ENCODE measurements at regions not wholly inside any gene's neighbourhood (a gene's known extent, or its start where the extent isn't known, plus 50 kb on each side); places are given as distances from the start of the nearest gene placed in this dataset.

DNA sequence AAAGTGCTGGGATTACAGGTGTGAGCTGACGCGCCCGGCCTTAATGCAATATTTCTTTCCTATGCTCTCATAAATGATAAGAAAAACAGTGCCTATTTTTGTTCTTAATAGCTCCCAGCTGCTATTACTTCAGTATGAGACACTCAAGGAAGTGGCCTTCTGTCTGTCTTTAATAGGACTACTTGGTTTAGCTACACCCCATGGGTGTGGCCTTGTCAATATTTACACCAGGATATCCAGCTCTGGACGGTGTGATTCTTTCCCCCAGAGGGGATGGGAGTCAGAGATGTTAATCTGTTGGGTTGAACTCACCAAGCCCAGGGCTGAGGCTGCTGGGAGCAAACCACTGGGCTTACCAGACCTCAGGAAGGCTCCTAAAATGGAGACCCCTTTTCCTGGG is 134.2 kb downstream of the CEP57L1 start:
- H3K36me3 Mint-ChIP-seq (ENCODE audit: low read depth): no peaks in the 10 kb centered on the region
- intact Hi-C loops (cut with micrococcal nuclease): no loop called here
- CTCF ChIA-PET: interaction anchor here (1.5 kb wide), 1 partner anchor 28 kb away, joined by 3 read pairs; no protein-coding TSS in a partner anchor
- H3K9me3 Mint-ChIP-seq: no peaks in the 10 kb centered on the region
- no peaks in the 10 kb centered on the region for H3K27me3 Mint-ChIP-seq (ENCODE audit: low read depth)
- DNase-seq: no peak
- H3K27ac Mint-ChIP-seq: no peak overlapping the region
- no peak overlapping the region for H3K4me3 Mint-ChIP-seq
- peaks cover under 1% of the 10 kb centered on the region for H3K4me1 Mint-ChIP-seq (ENCODE audit: low read depth)

DNA sequence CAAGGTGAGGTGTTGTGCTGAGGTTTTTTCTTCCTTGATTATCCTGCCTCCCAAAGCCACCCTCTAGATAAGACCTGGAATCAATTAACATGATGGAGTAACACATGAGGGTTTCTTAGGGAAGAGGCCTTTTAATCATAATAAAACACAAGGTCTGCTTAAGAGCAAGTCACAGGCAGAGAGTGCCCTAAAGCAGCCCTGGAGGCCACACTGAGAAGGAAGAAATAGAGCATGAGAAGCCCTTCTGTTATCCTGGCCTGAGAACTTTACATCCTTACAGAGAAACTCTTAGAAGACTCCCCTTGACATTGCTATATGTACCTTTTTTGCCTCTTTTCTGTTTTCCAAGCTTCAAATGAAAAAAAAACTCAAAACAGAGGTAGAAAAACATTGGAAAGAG is 132.3 kb downstream of the CEP57L1 start:
- CTCF ChIA-PET: no interaction called here
- Mint-ChIP-seq H3K36me3 (ENCODE audit: low read depth) (no peaks in the 10 kb centered on the region), H3K27ac (no peak overlapping the region), H3K9me3 (no peaks in the 10 kb centered on the region), H3K27me3 (ENCODE audit: low read depth) (no peaks in the 10 kb centered on the region), H3K4me3 (no peak overlapping the region), H3K4me1 (ENCODE audit: low read depth) (peaks cover 3% of the 10 kb centered on the region)
- intact Hi-C loops (cut with micrococcal nuclease): no loop called here
- DNase-seq: no peak

DNA sequence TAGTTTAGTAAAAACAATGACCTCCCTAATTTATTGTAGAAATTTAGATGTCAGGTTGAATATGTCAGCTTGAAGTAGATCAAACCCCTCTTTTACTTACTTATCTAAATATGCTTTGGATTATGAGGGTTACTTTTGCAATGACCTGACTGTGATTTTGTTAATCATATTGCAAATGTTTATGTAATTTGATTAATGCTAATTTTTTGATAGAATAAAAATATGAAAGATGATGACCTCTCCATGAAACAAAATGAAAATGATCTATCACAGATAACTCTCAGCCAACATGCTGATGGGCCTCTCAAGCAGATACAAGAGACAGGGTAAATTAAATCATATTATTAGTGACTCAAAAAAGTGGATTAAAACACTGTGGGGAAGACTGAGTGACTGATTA is 131.0 kb downstream of the CEP57L1 start:
- no peaks in the 10 kb centered on the region for H3K9me3 Mint-ChIP-seq
- intact Hi-C loops (cut with micrococcal nuclease): no loop called here
- H3K36me3 Mint-ChIP-seq (ENCODE audit: low read depth): no peaks in the 10 kb centered on the region
- H3K27me3 Mint-ChIP-seq (ENCODE audit: low read depth): no peaks in the 10 kb centered on the region
- no peak for DNase-seq
- H3K27ac Mint-ChIP-seq: no peak overlapping the region
- no peak overlapping the region for H3K4me3 Mint-ChIP-seq
- CTCF ChIA-PET: no interaction called here
- peaks cover 3% of the 10 kb centered on the region for H3K4me1 Mint-ChIP-seq (ENCODE audit: low read depth)

DNA sequence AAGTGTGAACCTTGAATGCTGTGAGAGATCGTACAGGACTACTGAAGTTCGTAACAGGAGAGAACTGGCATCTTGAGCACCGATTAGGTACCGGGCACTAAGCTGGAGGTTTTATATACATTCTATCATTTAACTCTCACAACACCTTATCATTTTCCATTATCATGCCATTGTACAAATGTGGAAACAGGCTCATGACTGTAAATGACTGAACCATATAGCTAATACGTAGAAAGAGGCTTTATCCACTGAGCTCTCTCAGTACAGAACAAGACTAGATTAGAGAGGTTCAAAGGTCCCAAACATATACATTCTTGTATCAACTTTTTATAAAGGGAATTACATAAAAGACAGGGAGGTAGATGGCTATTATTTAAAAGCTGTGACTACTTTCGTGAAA is 130.6 kb downstream of the CEP57L1 start:
- Mint-ChIP-seq H3K27ac (no peak overlapping the region), H3K4me1 (ENCODE audit: low read depth) (peaks cover 5% of the 10 kb centered on the region), H3K9me3 (no peaks in the 10 kb centered on the region), H3K27me3 (ENCODE audit: low read depth) (no peaks in the 10 kb centered on the region), H3K4me3 (no peak overlapping the region), H3K36me3 (ENCODE audit: low read depth) (no peaks in the 10 kb centered on the region)
- CTCF ChIA-PET: no interaction called here
- intact Hi-C loops (cut with micrococcal nuclease): no loop called here
- no peak for DNase-seq

DNA sequence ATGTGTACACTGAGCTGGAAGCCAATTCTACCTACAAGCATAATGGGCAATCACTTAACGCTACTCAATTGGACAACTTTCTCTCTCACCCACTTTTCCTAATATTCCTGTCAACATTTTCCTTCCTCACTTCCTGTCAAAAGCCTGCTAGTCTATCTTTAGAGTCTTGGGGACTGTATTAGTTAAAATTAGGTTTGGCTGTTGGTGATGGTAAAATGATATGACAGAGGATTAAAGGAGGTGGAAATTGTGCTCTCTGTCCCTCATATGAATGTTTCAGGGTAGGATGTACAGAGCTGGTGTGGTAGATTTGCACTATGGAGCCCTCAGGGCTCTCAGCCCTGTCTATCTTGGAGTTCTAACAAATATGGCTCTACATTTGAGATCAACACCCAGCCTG is 129.7 kb downstream of the CEP57L1 start:
- intact Hi-C loops (cut with micrococcal nuclease): no loop called here
- CTCF ChIA-PET: interaction anchor here (0.6 kb wide), 1 partner anchor 95 kb away, joined by 3 read pairs; no protein-coding TSS in a partner anchor
- H3K9me3 Mint-ChIP-seq: no peaks in the 10 kb centered on the region
- H3K4me3 Mint-ChIP-seq: no peak overlapping the region
- H3K4me1 Mint-ChIP-seq (ENCODE audit: low read depth): peaks cover 13% of the 10 kb centered on the region
- no peaks in the 10 kb centered on the region for H3K36me3 Mint-ChIP-seq (ENCODE audit: low read depth)
- no peak for DNase-seq
- H3K27me3 Mint-ChIP-seq (ENCODE audit: low read depth): no peaks in the 10 kb centered on the region
- no peak overlapping the region for H3K27ac Mint-ChIP-seq

DNA sequence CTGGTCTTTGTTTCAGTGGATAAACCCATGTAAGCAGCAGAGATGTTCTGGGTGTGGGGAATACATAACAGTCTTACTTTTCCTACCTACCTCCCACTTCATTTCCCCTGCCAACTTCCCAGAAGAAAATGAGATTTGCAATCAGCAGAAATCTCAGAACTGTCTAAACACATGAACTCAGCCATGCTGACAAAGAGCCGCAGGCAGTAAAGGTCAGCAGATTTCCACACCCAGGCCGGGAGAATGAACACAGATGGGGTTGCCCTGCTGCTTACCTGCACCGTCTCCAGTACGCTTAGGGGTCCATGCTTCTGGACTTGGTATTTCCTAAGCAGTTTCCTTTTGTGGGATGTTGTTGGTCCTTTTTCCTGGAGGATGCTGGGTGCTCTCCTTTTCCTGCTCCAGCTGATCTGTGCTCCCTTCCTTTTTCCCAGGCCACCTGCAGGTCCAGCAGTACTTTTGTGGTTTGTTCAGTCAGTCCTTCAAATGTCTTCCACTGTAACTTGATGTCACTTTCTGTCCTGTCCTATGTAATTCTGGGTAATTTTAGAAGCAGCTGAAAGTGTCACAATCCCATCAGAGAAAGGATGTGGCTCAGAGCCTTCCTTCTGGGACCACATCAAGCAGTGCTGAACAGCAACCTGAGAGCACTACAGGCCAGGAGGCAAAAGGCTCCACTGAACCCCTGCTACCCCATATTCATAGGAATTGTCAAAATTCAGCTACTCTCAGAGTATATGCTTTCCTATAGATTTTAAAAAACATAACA is 129.0 kb downstream of the CEP57L1 start:
- H3K27ac Mint-ChIP-seq: no peak overlapping the region
- DNase-seq: no peak
- CTCF ChIA-PET: no interaction called here
- no peak overlapping the region for H3K4me3 Mint-ChIP-seq
- H3K4me1 Mint-ChIP-seq (ENCODE audit: low read depth): peaks cover 13% of the 10 kb centered on the region
- no peaks in the 10 kb centered on the region for H3K9me3 Mint-ChIP-seq
- no peaks in the 10 kb centered on the region for H3K36me3 Mint-ChIP-seq (ENCODE audit: low read depth)
- intact Hi-C loops (cut with micrococcal nuclease): no loop called here
- H3K27me3 Mint-ChIP-seq (ENCODE audit: low read depth): no peaks in the 10 kb centered on the region

DNA sequence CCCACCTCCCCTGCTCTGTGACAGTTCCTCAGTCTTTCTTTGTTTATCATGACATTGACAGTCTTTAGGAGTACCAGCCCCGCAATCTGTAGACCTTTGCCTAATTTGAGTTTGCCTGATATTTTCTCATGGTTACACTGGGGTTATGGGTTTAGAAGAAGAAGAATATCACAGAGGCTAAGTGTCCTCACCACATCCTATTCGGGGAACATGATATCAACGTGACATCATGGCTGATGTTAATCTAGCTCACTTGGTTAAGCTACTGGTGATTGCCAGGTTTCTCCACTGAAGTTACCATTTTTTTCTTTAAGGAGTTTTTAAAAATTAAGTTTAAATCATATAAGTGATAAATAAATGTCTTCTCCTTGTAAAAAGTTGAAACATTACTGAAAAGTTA is 127.5 kb downstream of the CEP57L1 start:
- intact Hi-C loops (cut with micrococcal nuclease): no loop called here
- H3K4me3 Mint-ChIP-seq: no peak overlapping the region
- DNase-seq: no peak
- no peaks in the 10 kb centered on the region for H3K9me3 Mint-ChIP-seq
- H3K36me3 Mint-ChIP-seq (ENCODE audit: low read depth): no peaks in the 10 kb centered on the region
- H3K27me3 Mint-ChIP-seq (ENCODE audit: low read depth): no peaks in the 10 kb centered on the region
- peaks cover 13% of the 10 kb centered on the region for H3K4me1 Mint-ChIP-seq (ENCODE audit: low read depth)
- no peak overlapping the region for H3K27ac Mint-ChIP-seq
- CTCF ChIA-PET: no interaction called here

DNA sequence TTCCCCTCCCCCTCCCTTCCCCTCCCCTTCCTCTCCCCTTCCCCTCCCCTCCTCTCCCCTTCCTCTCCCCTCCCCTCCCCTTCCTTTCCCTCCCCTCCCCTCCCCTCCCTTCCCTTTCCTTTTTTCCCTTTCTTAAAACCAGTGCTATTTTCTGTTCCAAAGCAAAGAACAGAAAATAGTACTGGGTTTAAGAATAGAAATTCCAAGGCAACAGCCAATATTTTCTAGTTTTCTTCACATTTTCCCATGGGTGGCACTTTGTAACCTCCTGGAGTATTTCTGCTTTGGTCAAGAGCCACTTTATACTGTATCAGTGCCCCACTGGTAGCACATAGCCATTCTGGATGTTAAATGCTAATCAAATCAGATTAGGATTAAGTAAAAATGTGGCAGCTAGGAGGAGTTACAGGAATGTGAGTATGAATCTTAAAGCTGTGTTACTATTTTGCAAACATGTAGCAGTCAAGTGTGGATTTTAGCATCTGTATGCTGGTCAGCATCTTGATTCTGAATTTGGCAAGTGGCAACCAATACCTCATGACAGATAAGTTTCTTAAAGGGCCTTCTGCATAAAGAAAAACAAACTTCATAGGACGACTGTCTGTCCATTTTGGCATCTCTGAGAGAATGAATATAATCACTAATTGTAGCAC is 126.4 kb downstream of the CEP57L1 start:
- intact Hi-C loops (cut with micrococcal nuclease): no loop called here
- Mint-ChIP-seq H3K9me3 (no peaks in the 10 kb centered on the region), H3K27me3 (ENCODE audit: low read depth) (no peaks in the 10 kb centered on the region), H3K4me1 (ENCODE audit: low read depth) (peaks cover 13% of the 10 kb centered on the region), H3K4me3 (no peak overlapping the region), H3K27ac (no peak overlapping the region), H3K36me3 (ENCODE audit: low read depth) (no peaks in the 10 kb centered on the region)
- no peak for DNase-seq
- CTCF ChIA-PET: interaction anchor here (0.6 to 0.9 kb wide), 2 partner anchors 14 to 161 kb away, joined by 3 read pairs; no protein-coding TSS in a partner anchor

Data from activated naive CD4-positive, alpha-beta T cell treated with anti-CD3 and anti-CD28 coated beads for 36 hours (primary cell).